ENCODE measurements at regions not wholly inside any gene's neighbourhood (a gene's known extent, or its start where the extent isn't known, plus 50 kb on each side); places are given as distances from the start of the nearest gene placed in this dataset.

- DNase-seq (ENCODE audit: low spot score), result no peak
These were observed 235.0 kb upstream of the HNMT start for GRCh38 chr2:137729305-137729704.

- DNase-seq (ENCODE audit: low spot score), result no peak
These were observed 226.7 kb upstream of the HNMT start for GRCh38 chr2:137737559-137737958.

- no peak for DNase-seq (ENCODE audit: low spot score)
These were observed 222.4 kb upstream of the HNMT start for GRCh38 chr2:137741784-137742362.

GRCh38 chr2:137747509-137747908, 216.8 kb upstream of the HNMT start:
- no peak for DNase-seq (ENCODE audit: low spot score)

GRCh38 chr2:137748533-137748932, 215.7 kb upstream of the HNMT start:
- no peak for DNase-seq (ENCODE audit: low spot score)

GRCh38 chr2:137764646-137765045, 199.6 kb upstream of the HNMT start:
- no peak for DNase-seq (ENCODE audit: low spot score)

- DNase-seq (ENCODE audit: low spot score), result no peak
These were observed 194.9 kb upstream of the HNMT start for GRCh38 chr2:137769406-137769805.

GRCh38 chr2:137770166-137770565, 194.1 kb upstream of the HNMT start:
- no peak for DNase-seq (ENCODE audit: low spot score)

- no peak for DNase-seq (ENCODE audit: low spot score)
These were observed 193.2 kb upstream of the HNMT start for GRCh38 chr2:137771064-137771463.

GRCh38 chr2:137772451-137772850, 191.8 kb upstream of the HNMT start:
- DNase-seq (ENCODE audit: low spot score), result no peak

- no peak for DNase-seq (ENCODE audit: low spot score)
These were observed 188.7 kb upstream of the HNMT start for GRCh38 chr2:137775529-137775928.

- no peak for DNase-seq (ENCODE audit: low spot score)
These were observed 187.6 kb upstream of the HNMT start for GRCh38 chr2:137776697-137777096.

- DNase-seq (ENCODE audit: low spot score), result no peak
These were observed 166.6 kb upstream of the HNMT start for GRCh38 chr2:137797641-137798040.

- no peak for DNase-seq (ENCODE audit: low spot score)
These were observed 164.7 kb upstream of the HNMT start for GRCh38 chr2:137799600-137799999.

GRCh38 chr2:137800386-137800785, 163.9 kb upstream of the HNMT start:
- no peak for DNase-seq (ENCODE audit: low spot score)

- no peak for DNase-seq (ENCODE audit: low spot score)
These were observed 163.0 kb upstream of the HNMT start for GRCh38 chr2:137801228-137801627.

GRCh38 chr2:137802038-137802437, 162.2 kb upstream of the HNMT start:
- no peak for DNase-seq (ENCODE audit: low spot score)

- no peak for DNase-seq (ENCODE audit: low spot score)
These were observed 158.0 kb upstream of the HNMT start for GRCh38 chr2:137806068-137806805.

- no peak for DNase-seq (ENCODE audit: low spot score)
These were observed 155.0 kb upstream of the HNMT start for GRCh38 chr2:137809252-137809651.

- DNase-seq (ENCODE audit: low spot score), result no peak
These were observed 154.4 kb upstream of the HNMT start for GRCh38 chr2:137809837-137810236.

GRCh38 chr2:137812517-137812916, 151.8 kb upstream of the HNMT start:
- no peak for DNase-seq (ENCODE audit: low spot score)

- DNase-seq (ENCODE audit: low spot score), result no peak
These were observed 151.1 kb upstream of the HNMT start for GRCh38 chr2:137813176-137813575.

- no peak for DNase-seq (ENCODE audit: low spot score)
These were observed 147.2 kb upstream of the HNMT start for GRCh38 chr2:137817058-137817457.

- DNase-seq (ENCODE audit: low spot score), result no peak
These were observed 141.1 kb upstream of the HNMT start for GRCh38 chr2:137823196-137823595.
